ENCODE measurements at regions not wholly inside any gene's neighbourhood (a gene's known extent, or its start where the extent isn't known, plus 50 kb on each side); places are given as distances from the start of the nearest gene placed in this dataset.

GRCh38 chr2:155947069-155947468 lies 385.5 kb downstream of the NR4A2 start:
- ChIA-PET POLR2A (ENCODE audit: low non-redundant PET) (no interaction called here), CTCF (interaction anchor here (0.6 kb wide), 1 partner anchor 1206 kb away, joined by 3 read pairs; no protein-coding TSS in a partner anchor)
- no peak for DNase-seq (ENCODE audit: low spot score)
- TF ChIP-seq CTCF (conservative IDR thresholded peaks at IDR 0.05; ENCODE audit: low read depth), result no peak
- no peak overlapping the region for H3K27ac ChIP-seq

GRCh38 chr2:155944218-155944617 lies 388.3 kb downstream of the NR4A2 start:
- no peak overlapping the region for H3K27ac ChIP-seq
- DNase-seq (ENCODE audit: low spot score), result no peak
- ChIA-PET POLR2A (ENCODE audit: low non-redundant PET) (no interaction called here), CTCF (no interaction called here)
- no peak for TF ChIP-seq CTCF (conservative IDR thresholded peaks at IDR 0.05; ENCODE audit: low read depth)

- ChIA-PET POLR2A (ENCODE audit: low non-redundant PET) (no interaction called here), CTCF (no interaction called here)
- no peak for DNase-seq (ENCODE audit: low spot score)
- H3K27ac ChIP-seq, result no peak overlapping the region
- TF ChIP-seq CTCF (conservative IDR thresholded peaks at IDR 0.05; ENCODE audit: low read depth), result no peak
Measured at GRCh38 chr2:155930312-155930711, 402.2 kb downstream of the NR4A2 start.

- no peak for TF ChIP-seq CTCF (conservative IDR thresholded peaks at IDR 0.05; ENCODE audit: low read depth)
Measured at GRCh38 chr2:155917380-155917779, 415.1 kb downstream of the NR4A2 start.

GRCh38 chr2:155913356-155913755 lies 419.2 kb downstream of the NR4A2 start:
- H3K27ac ChIP-seq, result no peak overlapping the region
- ChIA-PET POLR2A (ENCODE audit: low non-redundant PET) (no interaction called here), CTCF (no interaction called here)
- no peak for DNase-seq (ENCODE audit: low spot score)
- TF ChIP-seq CTCF (conservative IDR thresholded peaks at IDR 0.05; ENCODE audit: low read depth), result no peak

More at GRCh38 chr2:155917380-155917779, 415.1 kb downstream of the NR4A2 start:
- POLR2A ChIA-PET (ENCODE audit: low non-redundant PET), result no interaction called here
- no peak for DNase-seq (ENCODE audit: low spot score)
- CTCF ChIA-PET, result no interaction called here
- H3K27ac ChIP-seq, result no peak overlapping the region

- no peak overlapping the region for H3K27ac ChIP-seq
- DNase-seq (ENCODE audit: low spot score), result no peak
- ChIA-PET POLR2A (ENCODE audit: low non-redundant PET) (no interaction called here), CTCF (interaction anchor here (0.6 kb wide), 1 partner anchor 198 kb away, joined by 4 read pairs; no protein-coding TSS in a partner anchor)
- TF ChIP-seq CTCF (conservative IDR thresholded peaks at IDR 0.05; ENCODE audit: low read depth), result no peak
Measured at GRCh38 chr2:155908567-155908966, 424.0 kb downstream of the NR4A2 start.

- ChIA-PET CTCF (no interaction called here), POLR2A (ENCODE audit: low non-redundant PET) (no interaction called here)
- TF ChIP-seq CTCF (conservative IDR thresholded peaks at IDR 0.05; ENCODE audit: low read depth), result no peak
- DNase-seq (ENCODE audit: low spot score), result no peak
- H3K27ac ChIP-seq, result no peak overlapping the region
Measured at GRCh38 chr2:155907211-155907610, 425.3 kb downstream of the NR4A2 start.

All from RWPE1 (cell line).